C4-2B (cell line): ENCODE measurements at regions not wholly inside any gene's neighbourhood (a gene's known extent, or its start where the extent isn't known, plus 50 kb on each side); places are given as distances from the start of the nearest gene placed in this dataset.

Experiments used
- H3K27ac ChIP-seq: fragments of 450-650 bp; 2 replicates; pipeline ENCODE4 v1.5.1; 2017
- ZFX ChIP-seq: fragments of 450-650 bp; IDR thresholded peaks from 2 replicates; pipeline ENCODE4 v1.6.1; 2017
- TF ChIP-seq, protein P1 (sequence below): fragments of 450-650 bp; conservative IDR thresholded peaks from 2 replicates; pipeline ENCODE4 v1.5.1; 2017; ENCODE audit warnings: mild to moderate bottlenecking

DNA sequence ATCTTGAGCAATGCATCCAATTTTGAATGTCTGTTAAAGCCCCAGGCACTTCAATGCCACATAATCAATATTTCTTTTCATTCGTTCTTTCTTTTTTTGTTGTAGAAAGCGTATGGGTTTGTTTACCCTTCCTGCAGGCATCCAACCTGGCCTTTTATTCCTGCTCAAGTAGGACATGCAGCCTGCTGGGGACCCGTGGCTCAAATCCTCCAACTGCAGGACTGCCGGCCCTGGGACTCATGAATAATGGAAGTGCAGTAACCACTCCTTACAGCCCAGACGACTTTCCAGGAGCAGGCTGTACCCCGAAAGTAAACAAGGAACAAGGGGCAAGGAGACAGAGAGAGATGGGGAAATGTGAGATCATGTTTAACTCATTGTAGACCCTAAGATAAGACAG lies 126.4 kb downstream of the SALL1 start:
- H3K27ac ChIP-seq, result no peak overlapping the region
- TF ChIP-seq, protein P1, sequence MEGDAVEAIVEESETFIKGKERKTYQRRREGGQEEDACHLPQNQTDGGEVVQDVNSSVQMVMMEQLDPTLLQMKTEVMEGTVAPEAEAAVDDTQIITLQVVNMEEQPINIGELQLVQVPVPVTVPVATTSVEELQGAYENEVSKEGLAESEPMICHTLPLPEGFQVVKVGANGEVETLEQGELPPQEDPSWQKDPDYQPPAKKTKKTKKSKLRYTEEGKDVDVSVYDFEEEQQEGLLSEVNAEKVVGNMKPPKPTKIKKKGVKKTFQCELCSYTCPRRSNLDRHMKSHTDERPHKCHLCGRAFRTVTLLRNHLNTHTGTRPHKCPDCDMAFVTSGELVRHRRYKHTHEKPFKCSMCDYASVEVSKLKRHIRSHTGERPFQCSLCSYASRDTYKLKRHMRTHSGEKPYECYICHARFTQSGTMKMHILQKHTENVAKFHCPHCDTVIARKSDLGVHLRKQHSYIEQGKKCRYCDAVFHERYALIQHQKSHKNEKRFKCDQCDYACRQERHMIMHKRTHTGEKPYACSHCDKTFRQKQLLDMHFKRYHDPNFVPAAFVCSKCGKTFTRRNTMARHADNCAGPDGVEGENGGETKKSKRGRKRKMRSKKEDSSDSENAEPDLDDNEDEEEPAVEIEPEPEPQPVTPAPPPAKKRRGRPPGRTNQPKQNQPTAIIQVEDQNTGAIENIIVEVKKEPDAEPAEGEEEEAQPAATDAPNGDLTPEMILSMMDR, result no peak
- no peak for TF ChIP-seq ZFX

DNA sequence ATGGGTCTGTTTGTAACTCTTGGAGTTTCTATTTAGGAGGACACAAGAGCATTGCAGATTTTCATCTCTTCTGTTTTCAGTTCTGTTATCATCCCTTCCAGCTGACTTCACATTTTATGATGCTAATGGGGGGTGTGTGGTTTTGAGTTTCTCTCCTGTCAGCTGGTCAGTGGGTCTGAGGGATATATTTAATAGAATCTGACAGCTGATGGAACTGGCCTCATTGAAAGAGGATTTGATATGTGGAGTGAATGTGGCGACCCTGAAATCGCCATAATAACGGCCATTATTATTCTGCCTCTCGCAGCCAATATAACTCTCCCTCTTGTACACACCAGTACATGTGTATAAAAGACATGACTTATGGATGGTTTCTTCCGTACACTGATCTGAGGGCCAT lies 128.1 kb downstream of the SALL1 start:
- TF ChIP-seq ZFX, result no peak
- TF ChIP-seq, protein P1, result no peak
- H3K27ac ChIP-seq, result no peak overlapping the region

DNA sequence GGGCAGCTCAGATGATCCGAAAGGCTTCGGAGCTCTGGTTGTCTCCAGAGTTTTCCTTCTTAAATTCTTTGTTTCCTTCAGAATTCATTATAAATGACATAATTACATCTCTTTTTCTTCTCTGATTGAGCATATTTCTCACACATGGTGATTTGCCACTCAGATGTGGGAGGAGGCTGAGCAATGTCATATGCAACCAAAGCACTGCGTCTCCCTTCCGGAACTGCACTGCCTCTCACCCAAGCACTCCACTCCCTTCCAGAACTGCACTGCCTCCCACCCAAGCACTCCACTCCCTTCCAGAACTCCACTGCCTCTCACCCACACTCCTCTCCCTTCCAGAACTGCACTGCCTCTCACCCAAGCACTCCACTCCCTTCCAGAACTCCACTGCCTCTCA lies 131.5 kb downstream of the SALL1 start:
- TF ChIP-seq, protein P1, result no peak
- TF ChIP-seq ZFX, result no peak
- H3K27ac ChIP-seq, result no peak overlapping the region

DNA sequence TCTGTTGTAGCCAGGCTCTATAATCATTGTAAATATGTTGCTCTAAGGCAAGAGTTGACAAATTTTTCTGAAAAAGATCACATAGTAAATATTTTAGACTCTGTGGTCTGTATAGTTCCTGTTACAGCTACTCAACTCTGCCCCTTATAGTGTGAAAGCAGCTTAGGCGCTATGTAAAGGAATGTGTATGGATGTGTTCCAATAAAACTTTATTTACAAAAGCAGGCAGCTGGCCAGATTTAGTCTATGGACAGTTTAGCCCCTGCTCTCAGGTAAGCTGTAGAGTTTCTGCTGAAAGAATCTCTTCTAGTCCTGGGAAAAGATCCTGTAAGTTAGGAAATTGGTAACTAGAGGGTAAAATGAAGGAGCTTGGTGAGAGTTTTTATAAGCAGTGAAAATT lies 133.1 kb downstream of the SALL1 start:
- TF ChIP-seq, protein P1, result no peak
- no peak for TF ChIP-seq ZFX
- no peak overlapping the region for H3K27ac ChIP-seq

DNA sequence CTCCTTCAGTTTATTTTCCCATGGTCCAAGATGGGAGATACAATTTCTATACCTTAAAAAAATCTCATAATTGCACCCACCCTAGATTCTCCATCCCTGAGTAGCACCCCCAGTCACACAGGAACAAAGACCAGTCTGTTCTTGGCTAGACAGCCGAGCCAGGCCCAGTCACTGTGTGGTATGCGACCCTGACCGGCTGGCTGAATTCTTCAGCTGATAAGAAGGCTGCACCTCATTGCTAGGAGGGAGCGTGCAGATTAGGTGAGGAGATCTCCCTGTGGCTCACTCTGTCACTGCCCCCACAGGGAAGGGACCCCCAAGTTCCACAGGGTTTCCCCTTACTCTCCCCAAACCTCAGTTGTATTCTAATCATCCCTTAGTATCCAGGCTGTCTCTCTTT lies 138.7 kb downstream of the SALL1 start:
- TF ChIP-seq ZFX, result no peak
- TF ChIP-seq, protein P1, result no peak
- H3K27ac ChIP-seq, result no peak overlapping the region

DNA sequence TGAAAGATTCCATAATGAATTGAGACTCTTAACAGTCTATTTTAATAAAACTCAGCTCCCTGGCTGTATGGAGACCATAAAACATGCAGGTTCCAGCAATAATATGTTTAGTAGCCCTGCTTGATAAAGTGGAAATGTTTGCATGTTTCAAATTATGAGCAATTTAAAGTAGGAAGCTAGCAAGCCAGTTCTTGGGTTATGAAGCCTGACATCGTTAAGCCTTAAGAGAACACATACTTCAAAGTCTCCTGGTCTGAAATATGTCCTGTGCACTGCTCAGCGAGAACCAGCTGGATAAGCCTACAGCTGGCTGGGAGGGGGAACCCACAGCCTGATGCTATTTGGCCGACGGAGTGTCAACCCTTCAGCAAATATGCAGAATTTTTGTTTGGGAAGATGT lies 140.3 kb downstream of the SALL1 start:
- TF ChIP-seq, protein P1, result no peak
- no peak for TF ChIP-seq ZFX

DNA sequence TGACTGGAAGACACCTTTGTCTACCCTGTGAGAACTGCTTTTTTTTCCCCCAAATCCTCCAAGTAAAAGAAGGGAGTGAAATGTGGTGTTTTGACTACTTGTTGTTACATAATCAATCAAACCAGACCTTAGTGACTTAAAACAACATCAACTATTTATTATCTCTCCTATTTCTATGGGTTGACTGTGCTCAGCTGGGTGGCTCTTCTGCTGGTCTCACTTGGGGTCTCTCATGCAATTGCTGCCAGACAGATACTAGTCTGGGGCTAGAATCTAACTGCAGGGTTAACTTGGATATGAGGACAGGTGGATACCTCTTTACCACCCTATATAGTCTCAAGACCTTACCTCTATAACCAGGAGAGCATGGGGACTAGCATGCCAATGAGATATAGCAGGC lies 141.3 kb downstream of the SALL1 start:
- no peak for TF ChIP-seq ZFX
- TF ChIP-seq, protein P1, result no peak

More for the DNA sequence above, 140.3 kb downstream of the SALL1 start:
- no peak overlapping the region for H3K27ac ChIP-seq

More for the DNA sequence above, 141.3 kb downstream of the SALL1 start:
- H3K27ac ChIP-seq, result no peak overlapping the region
